WTC11 (cell line): ENCODE measurements at regions not wholly inside any gene's neighbourhood (a gene's known extent, or its start where the extent isn't known, plus 50 kb on each side); places are given as distances from the start of the nearest gene placed in this dataset.

Experiments used
- ATAC-seq: fragments of 200-7000 bp; cut with Tn5 transposase; 2 replicates; pipeline ENCODE4 v1.10.0; 2021; ENCODE audit warnings: mild to moderate bottlenecking, moderate library complexity
- CTCF ChIA-PET: fragments of 300-600 bp; sonication (Branson Sonifier 250); formaldehyde crosslinking; loops from one replicate; lab custom pipeline; 2021; ENCODE audit warnings: antibody characterized with exemption; lab: Charles Lee
- POLR2A ChIA-PET: fragments of 350-600 bp; sonication (Branson Sonifier 250); formaldehyde crosslinking; loops from one replicate; lab custom pipeline; 2021; ENCODE audit warnings: antibody characterized with exemption; lab: Charles Lee
- DNase-seq: peaks from one replicate; pipeline ENCODE4 v3.0.0; 2021; ENCODE audit warnings: low spot score
- H3K27ac Mint-ChIP-seq: 2 replicates; pipeline ENCODE4 v1.8.0; 2021; ENCODE audit warnings: mixed read lengths
- H3K27me3 Mint-ChIP-seq: 2 replicates; pipeline ENCODE4 v1.8.0; 2021; ENCODE audit warnings: low read depth, mild to moderate bottlenecking, moderate library complexity, mixed read lengths
- H3K36me3 Mint-ChIP-seq: 2 replicates; pipeline ENCODE4 v1.8.0; 2021; ENCODE audit warnings: mixed read lengths
- H3K4me1 Mint-ChIP-seq: 2 replicates; pipeline ENCODE4 v1.8.0; 2022; ENCODE audit warnings: mixed read lengths
- H3K4me3 Mint-ChIP-seq: 2 replicates; pipeline ENCODE4 v1.8.0; 2021; ENCODE audit warnings: mild to moderate bottlenecking, moderate library complexity, mixed read lengths
- H3K9me3 Mint-ChIP-seq: 2 replicates; pipeline ENCODE4 v1.8.0; 2021; ENCODE audit warnings: mixed read lengths
- AFF4 ChIP-seq: sonication (generic); formaldehyde crosslinking; IDR thresholded peaks from 2 replicates; pipeline ENCODE4 v1.8.1; 2023; ENCODE audit warnings: mild to moderate bottlenecking, missing genetic modification reagents, borderline replicate concordance
- EMX1 ChIP-seq: fragments of 250-450 bp; sonication (Bioruptor Pico); IDR thresholded peaks from 2 replicates; pipeline ENCODE4 v1.8.0; 2021; ENCODE audit warnings: mild to moderate bottlenecking
- ESRRA ChIP-seq: sonication (generic); formaldehyde crosslinking; IDR thresholded peaks from 2 replicates; pipeline ENCODE4 v1.8.1; 2022; ENCODE audit warnings: mild to moderate bottlenecking, missing genetic modification reagents, borderline replicate concordance
- FOXP1 ChIP-seq: sonication (generic); formaldehyde crosslinking; IDR thresholded peaks from 2 replicates; pipeline ENCODE4 v1.8.0; 2022; ENCODE audit warnings: missing genetic modification reagents, mild to moderate bottlenecking, moderate library complexity, borderline replicate concordance
- GRHL2 ChIP-seq: fragments of 250-450 bp; sonication (Bioruptor Pico); IDR thresholded peaks from 2 replicates; pipeline ENCODE4 v1.8.0; 2022; ENCODE audit warnings: mild to moderate bottlenecking, moderate library complexity; ENCODE audit not compliant: insufficient replicate concordance, severe bottlenecking
- MLX ChIP-seq: sonication (generic); formaldehyde crosslinking; IDR thresholded peaks from 2 replicates; pipeline ENCODE4 v1.8.1; 2023; ENCODE audit warnings: mild to moderate bottlenecking, missing genetic modification reagents, moderate library complexity
- NFATC4 ChIP-seq: fragments of 250-450 bp; sonication (Bioruptor Pico); IDR thresholded peaks from 2 replicates; pipeline ENCODE4 v1.9.0; 2021; ENCODE audit warnings: mild to moderate bottlenecking
- NR2C2 ChIP-seq: sonication (generic); formaldehyde crosslinking; IDR thresholded peaks from 2 replicates; pipeline ENCODE4 v1.8.0; 2022; ENCODE audit warnings: mild to moderate bottlenecking, missing genetic modification reagents
- PRDM15 ChIP-seq: sonication (generic); formaldehyde crosslinking; IDR thresholded peaks from 2 replicates; pipeline ENCODE4 v1.8.0; 2022; ENCODE audit warnings: missing genetic modification reagents
- RORB ChIP-seq: fragments of 250-450 bp; sonication (Bioruptor Pico); IDR thresholded peaks from 2 replicates; pipeline ENCODE4 v1.9.0; 2021; ENCODE audit warnings: mild to moderate bottlenecking
- SMAD3 ChIP-seq: sonication (generic); formaldehyde crosslinking; IDR thresholded peaks from 2 replicates; pipeline ENCODE4 v1.8.0; 2022; ENCODE audit warnings: missing genetic modification reagents, mild to moderate bottlenecking, borderline replicate concordance
- SMAD4 ChIP-seq: sonication (generic); formaldehyde crosslinking; IDR thresholded peaks from 2 replicates; pipeline ENCODE4 v1.8.0; 2022; ENCODE audit warnings: mild to moderate bottlenecking, missing genetic modification reagents
- TEAD1 ChIP-seq: sonication (generic); formaldehyde crosslinking; IDR thresholded peaks from 2 replicates; pipeline ENCODE4 v1.8.0; 2022; ENCODE audit warnings: mild to moderate bottlenecking, missing genetic modification reagents
- TP53 ChIP-seq: sonication (generic); formaldehyde crosslinking; IDR thresholded peaks from 2 replicates; pipeline ENCODE4 v1.8.1; 2023; ENCODE audit warnings: mild to moderate bottlenecking, missing genetic modification reagents
- ZBTB43 ChIP-seq: sonication (generic); formaldehyde crosslinking; IDR thresholded peaks from 2 replicates; pipeline ENCODE4 v1.8.1; 2023; ENCODE audit warnings: mild to moderate bottlenecking, missing genetic modification reagents
- ZMAT4 ChIP-seq: fragments of 250-450 bp; sonication (Bioruptor Pico); IDR thresholded peaks from 2 replicates; pipeline ENCODE4 v1.9.0; 2021; ENCODE audit warnings: mild to moderate bottlenecking
- TF ChIP-seq, protein P1 (sequence below): sonication (generic); formaldehyde crosslinking; IDR thresholded peaks from 2 replicates; pipeline ENCODE4 v1.8.0; 2022; ENCODE audit warnings: mild to moderate bottlenecking, missing genetic modification reagents
- TF ChIP-seq, protein P2 (sequence below): sonication (generic); formaldehyde crosslinking; IDR thresholded peaks from 2 replicates; pipeline ENCODE4 v1.8.1; 2022; ENCODE audit warnings: missing genetic modification reagents, borderline replicate concordance
- TF ChIP-seq, protein P3 (sequence below): fragments of 250-450 bp; sonication (Bioruptor Pico); IDR thresholded peaks from 2 replicates; pipeline ENCODE4 v1.9.0; 2021; ENCODE audit warnings: mild to moderate bottlenecking

- CTCF ChIA-PET = interaction anchor here (1.0 to 3.7 kb wide), 3 partner anchors 14 to 67 kb away, joined by 4 to 11 read pairs (median 4); no protein-coding TSS in a partner anchor
- no peak for ATAC-seq
These were observed 85.4 kb downstream of the MAIP1 start for GRCh38 chr2:200040831-200041230.

GRCh38 chr2:200041639-200042038 lies 86.3 kb downstream of the MAIP1 start:
- H3K36me3 Mint-ChIP-seq = peaks cover 29% of the 10 kb centered on the region
- no peak overlapping the region for H3K27ac Mint-ChIP-seq
- POLR2A ChIA-PET = interaction anchor here (0.6 to 0.7 kb wide), 2 partner anchors 76 to 443 kb away, joined by 5 to 6 read pairs; no protein-coding TSS in a partner anchor
- H3K9me3 Mint-ChIP-seq = peaks cover 37% of the 10 kb centered on the region
- CTCF ChIA-PET = interaction anchor here (3.7 kb wide), 1 partner anchor 56 kb away, joined by 11 read pairs; no protein-coding TSS in a partner anchor
- H3K4me3 Mint-ChIP-seq = no peak overlapping the region
- no peak for ATAC-seq
- H3K4me1 Mint-ChIP-seq = peaks cover 17% of the 10 kb centered on the region
- peaks cover 3% of the 10 kb centered on the region; the same call in 1 of the 2 replicates for H3K27me3 Mint-ChIP-seq
- no peak for DNase-seq
- TF ChIP-seq MLX (CRISPR knock-in tag) = no peak
- no peak for TF ChIP-seq NR2C2 (CRISPR knock-in tag)
- no peak for TF ChIP-seq ZBTB43 (CRISPR knock-in tag)
- no peak for TF ChIP-seq EMX1
- TF ChIP-seq, protein P1, sequence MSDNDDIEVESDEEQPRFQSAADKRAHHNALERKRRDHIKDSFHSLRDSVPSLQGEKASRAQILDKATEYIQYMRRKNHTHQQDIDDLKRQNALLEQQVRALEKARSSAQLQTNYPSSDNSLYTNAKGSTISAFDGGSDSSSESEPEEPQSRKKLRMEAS (CRISPR knock-in tag) = no peak
- TF ChIP-seq ZMAT4 (CRISPR knock-in tag) = no peak
- TF ChIP-seq NFATC4 = no peak
- TF ChIP-seq, protein P2, sequence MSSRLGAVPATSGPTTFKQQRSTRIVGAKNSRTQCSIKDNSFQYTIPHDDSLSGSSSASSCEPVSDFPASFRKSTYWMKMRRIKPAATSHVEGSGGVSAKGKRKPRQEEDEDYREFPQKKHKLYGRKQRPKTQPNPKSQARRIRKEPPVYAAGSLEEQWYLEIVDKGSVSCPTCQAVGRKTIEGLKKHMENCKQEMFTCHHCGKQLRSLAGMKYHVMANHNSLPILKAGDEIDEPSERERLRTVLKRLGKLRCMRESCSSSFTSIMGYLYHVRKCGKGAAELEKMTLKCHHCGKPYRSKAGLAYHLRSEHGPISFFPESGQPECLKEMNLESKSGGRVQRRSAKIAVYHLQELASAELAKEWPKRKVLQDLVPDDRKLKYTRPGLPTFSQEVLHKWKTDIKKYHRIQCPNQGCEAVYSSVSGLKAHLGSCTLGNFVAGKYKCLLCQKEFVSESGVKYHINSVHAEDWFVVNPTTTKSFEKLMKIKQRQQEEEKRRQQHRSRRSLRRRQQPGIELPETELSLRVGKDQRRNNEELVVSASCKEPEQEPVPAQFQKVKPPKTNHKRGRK (CRISPR knock-in tag) = no peak
- no peak for TF ChIP-seq PRDM15
- TF ChIP-seq SMAD4 = no peak
- TF ChIP-seq, protein P3, sequence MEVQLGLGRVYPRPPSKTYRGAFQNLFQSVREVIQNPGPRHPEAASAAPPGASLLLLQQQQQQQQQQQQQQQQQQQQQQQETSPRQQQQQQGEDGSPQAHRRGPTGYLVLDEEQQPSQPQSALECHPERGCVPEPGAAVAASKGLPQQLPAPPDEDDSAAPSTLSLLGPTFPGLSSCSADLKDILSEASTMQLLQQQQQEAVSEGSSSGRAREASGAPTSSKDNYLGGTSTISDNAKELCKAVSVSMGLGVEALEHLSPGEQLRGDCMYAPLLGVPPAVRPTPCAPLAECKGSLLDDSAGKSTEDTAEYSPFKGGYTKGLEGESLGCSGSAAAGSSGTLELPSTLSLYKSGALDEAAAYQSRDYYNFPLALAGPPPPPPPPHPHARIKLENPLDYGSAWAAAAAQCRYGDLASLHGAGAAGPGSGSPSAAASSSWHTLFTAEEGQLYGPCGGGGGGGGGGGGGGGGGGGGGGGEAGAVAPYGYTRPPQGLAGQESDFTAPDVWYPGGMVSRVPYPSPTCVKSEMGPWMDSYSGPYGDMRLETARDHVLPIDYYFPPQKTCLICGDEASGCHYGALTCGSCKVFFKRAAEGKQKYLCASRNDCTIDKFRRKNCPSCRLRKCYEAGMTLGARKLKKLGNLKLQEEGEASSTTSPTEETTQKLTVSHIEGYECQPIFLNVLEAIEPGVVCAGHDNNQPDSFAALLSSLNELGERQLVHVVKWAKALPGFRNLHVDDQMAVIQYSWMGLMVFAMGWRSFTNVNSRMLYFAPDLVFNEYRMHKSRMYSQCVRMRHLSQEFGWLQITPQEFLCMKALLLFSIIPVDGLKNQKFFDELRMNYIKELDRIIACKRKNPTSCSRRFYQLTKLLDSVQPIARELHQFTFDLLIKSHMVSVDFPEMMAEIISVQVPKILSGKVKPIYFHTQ = no peak
- TF ChIP-seq TEAD1 = no peak

More at GRCh38 chr2:200040831-200041230, 85.4 kb downstream of the MAIP1 start:
- H3K9me3 Mint-ChIP-seq = peaks cover 28% of the 10 kb centered on the region
- peaks cover 21% of the 10 kb centered on the region for H3K36me3 Mint-ChIP-seq
- peaks cover 3% of the 10 kb centered on the region; the same call in 1 of the 2 replicates for H3K27me3 Mint-ChIP-seq
- no peak for DNase-seq
- no peak for TF ChIP-seq FOXP1 (CRISPR knock-in tag)
- TF ChIP-seq GRHL2 = no peak
- no peak for TF ChIP-seq RORB (CRISPR knock-in tag)
- TF ChIP-seq TP53 (CRISPR knock-in tag) = no peak
- TF ChIP-seq ESRRA = no peak
- TF ChIP-seq SMAD3 (CRISPR knock-in tag) = no peak
- no peak for TF ChIP-seq AFF4 (CRISPR knock-in tag)
- H3K27ac Mint-ChIP-seq = no peak overlapping the region
- H3K4me3 Mint-ChIP-seq = no peak overlapping the region
- peaks cover 17% of the 10 kb centered on the region for H3K4me1 Mint-ChIP-seq
- POLR2A ChIA-PET = no interaction called here
